Suprapubic skin (tissue), 4 donors: ENCODE measurements at regions not wholly inside any gene's neighbourhood (a gene's known extent, or its start where the extent isn't known, plus 50 kb on each side); places are given as distances from the start of the nearest gene placed in this dataset.
"Not testable (repeated sequence)": the region's sequence is repeated elsewhere in the genome, so short reads cannot be mapped to it uniquely, and the experiment has no call there.

Experiments used
- DNase-seq, 2 donors: peaks; one replicate each; pipeline ENCODE4 v3.0.0-alpha.2; 2019; ENCODE audit warnings: low spot score in 2 of 2
- H3K27ac ChIP-seq: fragments of 200-600 bp; sonication (generic); one replicate; pipeline ENCODE4 v1.5.1; 2019
- H3K27me3 ChIP-seq: fragments of 200-600 bp; sonication (generic); one replicate; pipeline ENCODE4 v1.5.1; 2019
- H3K36me3 ChIP-seq: fragments of 200-600 bp; sonication (generic); one replicate; pipeline ENCODE4 v1.5.1; 2019
- H3K4me1 ChIP-seq: fragments of 200-600 bp; sonication (generic); one replicate; pipeline ENCODE4 v1.5.1; 2019
- H3K4me3 ChIP-seq: fragments of 200-600 bp; sonication (generic); one replicate; pipeline ENCODE4 v1.5.1; 2019; ENCODE audit warnings: mild to moderate bottlenecking
- H3K9me3 ChIP-seq: fragments of 200-600 bp; sonication (generic); one replicate; pipeline ENCODE4 v1.5.1; 2019
- CTCF ChIP-seq, 2 donors: fragments of 200-600 bp in 1 of 2; fragments of 450-650 bp in 1 of 2; sonication (generic) in 1 of 2; IDR thresholded peaks; one replicate each; pipeline ENCODE4 v1.5.1; 2016 to 2019; ENCODE audit warnings: antibody characterized with exemption in 2 of 2, mild to moderate bottlenecking in 1 of 2, moderate library complexity in 1 of 2
- EP300 ChIP-seq: sonication (generic); formaldehyde crosslinking; IDR thresholded peaks from one replicate; pipeline ENCODE4 v1.6.1; 2017; ENCODE audit warnings: antibody characterized with exemption
- POLR2A ChIP-seq, 2 donors: fragments of 450-650 bp; IDR thresholded peaks; one replicate each; pipeline ENCODE4 v1.6.1; 2017; ENCODE audit warnings: antibody characterized with exemption in 2 of 2, mild to moderate bottlenecking in 2 of 2, moderate library complexity in 2 of 2
- POLR2AphosphoS5 ChIP-seq, 3 donors: sonication (generic); formaldehyde crosslinking; IDR thresholded peaks; one replicate each; pipeline ENCODE4 v1.6.1; 2017; ENCODE audit warnings: antibody characterized with exemption in 3 of 3
- WGBS: methylation state at CpG from one replicate; pipeline ENCODE4 v1.1.5; 2018; 5-methylcytosine and 5-hydroxymethylcytosine counted together

GRCh38 chr20:47922269-47922668, 137.0 kb upstream of the SULF2 start:
- 29% methylated on average over 4 of the region's 4 CpGs for WGBS
- H3K27me3 ChIP-seq, result peaks cover 39% of the 10 kb centered on the region
- no peak for TF ChIP-seq EP300
- no peak for TF ChIP-seq POLR2AphosphoS5 (IDR thresholded peaks at IDR 0.05)
- no peak for TF ChIP-seq CTCF (IDR thresholded peaks at IDR 0.05)
- no peak for TF ChIP-seq POLR2A (IDR thresholded peaks at IDR 0.05)

GRCh38 chr20:47921829-47922228, 136.5 kb upstream of the SULF2 start:
- H3K27ac ChIP-seq, DNase-seq, H3K4me3 ChIP-seq, H3K9me3 ChIP-seq, H3K36me3 ChIP-seq: not testable (repeated sequence)
- 23% methylated on average over 9 of the region's 9 CpGs for WGBS
- peaks cover 16% of the 10 kb centered on the region for H3K4me1 ChIP-seq
- H3K27me3 ChIP-seq, result peaks cover 39% of the 10 kb centered on the region

More at GRCh38 chr20:47922269-47922668, 137.0 kb upstream of the SULF2 start:
- no peak overlapping the region for H3K4me3 ChIP-seq
- DNase-seq, result no peak
- H3K4me1 ChIP-seq, result peaks cover 20% of the 10 kb centered on the region
- no peaks in the 10 kb centered on the region for H3K36me3 ChIP-seq
- no peak overlapping the region for H3K27ac ChIP-seq
- H3K9me3 ChIP-seq, result peaks cover 4% of the 10 kb centered on the region

- peaks cover 39% of the 10 kb centered on the region for H3K27me3 ChIP-seq
- WGBS, result 29% methylated on average over 6 of the region's 6 CpGs
Measured at GRCh38 chr20:47921408-47921807, 136.1 kb upstream of the SULF2 start.

GRCh38 chr20:47917549-47918070, 132.3 kb upstream of the SULF2 start:
- no peak for DNase-seq
- Histone ChIP-seq H3K36me3 (no peaks in the 10 kb centered on the region), H3K4me1 (peaks cover 13% of the 10 kb centered on the region), H3K9me3 (peaks cover 4% of the 10 kb centered on the region), H3K27ac (no peak overlapping the region), H3K27me3 (peaks cover 28% of the 10 kb centered on the region), H3K4me3 (no peak overlapping the region)
- WGBS, result 90% methylated on average over 2 of the region's 2 CpGs
- no peak for TF ChIP-seq POLR2AphosphoS5 (IDR thresholded peaks at IDR 0.05)
- no peak for TF ChIP-seq POLR2A (IDR thresholded peaks at IDR 0.05)
- TF ChIP-seq EP300, result no peak
- no peak for TF ChIP-seq CTCF (IDR thresholded peaks at IDR 0.05)

More at GRCh38 chr20:47921408-47921807, 136.1 kb upstream of the SULF2 start:
- no peak for DNase-seq
- no peak overlapping the region for H3K4me3 ChIP-seq
- peaks cover 4% of the 10 kb centered on the region for H3K9me3 ChIP-seq
- H3K27ac ChIP-seq, result no peak overlapping the region
- H3K4me1 ChIP-seq, result peaks cover 14% of the 10 kb centered on the region
- TF ChIP-seq CTCF (IDR thresholded peaks at IDR 0.05) (no peak), POLR2A (IDR thresholded peaks at IDR 0.05) (no peak), POLR2AphosphoS5 (IDR thresholded peaks at IDR 0.05) (no peak), EP300 (no peak)
- H3K36me3 ChIP-seq, result no peaks in the 10 kb centered on the region

- peaks cover 12% of the 10 kb centered on the region for H3K4me1 ChIP-seq
- H3K27ac ChIP-seq, result no peak overlapping the region
- no peak overlapping the region for H3K4me3 ChIP-seq
- TF ChIP-seq POLR2AphosphoS5 (IDR thresholded peaks at IDR 0.05), result no peak
- H3K27me3 ChIP-seq, result peaks cover 11% of the 10 kb centered on the region
- 92% methylated on average over 3 of the region's 3 CpGs for WGBS
- peaks cover 4% of the 10 kb centered on the region for H3K9me3 ChIP-seq
- peak in 1 of 2 donors; percentile 23 for DNase-seq
- H3K36me3 ChIP-seq, result no peaks in the 10 kb centered on the region
Measured at GRCh38 chr20:47915495-47915894, 130.2 kb upstream of the SULF2 start.

- no peak for DNase-seq
- no peak for TF ChIP-seq POLR2A (IDR thresholded peaks at IDR 0.05)
- no peak for TF ChIP-seq CTCF (IDR thresholded peaks at IDR 0.05)
- TF ChIP-seq EP300, result no peak
- TF ChIP-seq POLR2AphosphoS5 (IDR thresholded peaks at IDR 0.05), result no peak
- Histone ChIP-seq H3K9me3 (peaks cover 4% of the 10 kb centered on the region), H3K27me3 (peaks cover 9% of the 10 kb centered on the region), H3K4me1 (peaks cover 19% of the 10 kb centered on the region), H3K36me3 (no peaks in the 10 kb centered on the region), H3K4me3 (no peak overlapping the region), H3K27ac (no peak overlapping the region)
- 25% methylated on average over 1 of the region's 1 CpG for whole genome bisulfite sequencing
Measured at GRCh38 chr20:47914792-47915191, 129.5 kb upstream of the SULF2 start.

- Histone ChIP-seq H3K27me3 (peaks cover 11% of the 10 kb centered on the region), H3K4me1 (peaks cover 33% of the 10 kb centered on the region)
- 94% methylated on average over 12 of the region's 12 CpGs for WGBS
- not testable (repeated sequence) for H3K9me3 ChIP-seq, H3K4me3 ChIP-seq, H3K27ac ChIP-seq, H3K36me3 ChIP-seq
- peak in 1 of 2 donors; percentile 12 for DNase-seq
Measured at GRCh38 chr20:47912786-47913501, 127.7 kb upstream of the SULF2 start.

GRCh38 chr20:47912165-47912564, 126.9 kb upstream of the SULF2 start:
- DNase-seq, result peak in 1 of 2 donors; percentile 37
- WGBS, result 91% methylated on average over 6 of the region's 8 CpGs
- H3K27me3 ChIP-seq, result peaks cover 14% of the 10 kb centered on the region
- not testable (repeated sequence) for H3K36me3 ChIP-seq, H3K9me3 ChIP-seq, H3K27ac ChIP-seq, H3K4me3 ChIP-seq
- H3K4me1 ChIP-seq, result peaks cover 33% of the 10 kb centered on the region

GRCh38 chr20:47909696-47910369, 124.6 kb upstream of the SULF2 start:
- not testable (repeated sequence) for DNase-seq, H3K4me3 ChIP-seq, H3K36me3 ChIP-seq, H3K27ac ChIP-seq, H3K9me3 ChIP-seq
- WGBS, result 31% methylated on average over 11 of the region's 12 CpGs
- peaks cover 11% of the 10 kb centered on the region for H3K27me3 ChIP-seq
- H3K4me1 ChIP-seq, result peaks cover 33% of the 10 kb centered on the region
